Ishikawa (cell line): ENCODE measurements at regions not wholly inside any gene's neighbourhood (a gene's known extent, or its start where the extent isn't known, plus 50 kb on each side); places are given as distances from the start of the nearest gene placed in this dataset.

Experiments used
- CEBPB ChIP-seq: IDR thresholded peaks from 2 replicates; pipeline ENCODE4 v1.6.1; 2012
- CREB1 ChIP-seq: IDR thresholded peaks from 2 replicates; pipeline ENCODE4 v1.6.1; 2012; ENCODE audit warnings: low read depth
- EGR1 ChIP-seq: IDR thresholded peaks from 2 replicates; pipeline ENCODE4 v1.6.1; 2012
- FOXM1 ChIP-seq: IDR thresholded peaks from 2 replicates; pipeline ENCODE4 v1.6.1; 2012; ENCODE audit warnings: low read depth, borderline replicate concordance
- MAX ChIP-seq: IDR thresholded peaks from 2 replicates; pipeline ENCODE4 v1.6.1; 2012
- NFIC ChIP-seq: IDR thresholded peaks from 2 replicates; pipeline ENCODE4 v1.6.1; 2012
- REST ChIP-seq: IDR thresholded peaks from 2 replicates; pipeline ENCODE4 v1.6.1; 2012; ENCODE audit warnings: low read depth, mild to moderate bottlenecking
- YY1 ChIP-seq: IDR thresholded peaks from 2 replicates; pipeline ENCODE4 v1.6.1; 2012; ENCODE audit warnings: low read depth

- TF ChIP-seq FOXM1: no peak
- TF ChIP-seq MAX: no peak
- TF ChIP-seq YY1: no peak
- TF ChIP-seq CREB1: no peak
- no peak for TF ChIP-seq CEBPB
- no peak for TF ChIP-seq REST
- TF ChIP-seq EGR1: no peak
- TF ChIP-seq NFIC: no peak
Observed at GRCh38 chr1:103190766-103191165, 82.4 kb upstream of the COL11A1 start.
